Tibial nerve (tissue), 3 donors: ENCODE measurements at regions not wholly inside any gene's neighbourhood (a gene's known extent, or its start where the extent isn't known, plus 50 kb on each side); places are given as distances from the start of the nearest gene placed in this dataset.

Experiments
- CTCF ChIP-seq, 5 experiments: fragments of 200-600 bp in 3 of 5; fragments of 450-650 bp in 2 of 5; sonication (generic) in 3 of 5; IDR thresholded peaks; one replicate each; pipeline ENCODE4 v1.5.1; 2016 to 2019; ENCODE audit warnings: antibody characterized with exemption in 5 of 5, mild to moderate bottlenecking in 3 of 5, moderate library complexity in 2 of 5
- POLR2A ChIP-seq, 2 donors: fragments of 450-650 bp; IDR thresholded peaks; one replicate each; pipeline ENCODE4 v1.6.1; 2017; ENCODE audit warnings: antibody characterized with exemption in 2 of 2, mild to moderate bottlenecking in 2 of 2, moderate library complexity in 2 of 2

- TF ChIP-seq CTCF (IDR thresholded peaks at IDR 0.05) (no peak), POLR2A (IDR thresholded peaks at IDR 0.05) (no peak)
These were observed 166.1 kb downstream of the MRPS30 start for GRCh38 chr5:44974813-44975212.
